ENCODE measurements at regions not wholly inside any gene's neighbourhood (a gene's known extent, or its start where the extent isn't known, plus 50 kb on each side); places are given as distances from the start of the nearest gene placed in this dataset.

- Mint-ChIP-seq H3K4me3 (no peak overlapping the region), H3K36me3 (ENCODE audit: low read depth) (no peaks in the 10 kb centered on the region), H3K4me1 (peaks cover 4% of the 10 kb centered on the region), H3K9me3 (ENCODE audit: low read depth) (no peaks in the 10 kb centered on the region), H3K27me3 (no peaks in the 10 kb centered on the region), H3K27ac (no peak overlapping the region)
- intact Hi-C loops (cut with DNase I, micrococcal nuclease), result loop anchor here in 1 of 2 experiments (10.0 kb wide), 1 partner anchor 50 kb away; no protein-coding TSS in a partner anchor
- DNase-seq (no peak), ATAC-seq (no peak)
- CTCF ChIA-PET, result no interaction called here
- POLR2A ChIA-PET, result no interaction called here
Observed at GRCh38 chrY:15415165-15415564, 890.8 kb downstream of the NLGN4Y start.

- no peak overlapping the region for H3K4me3 Mint-ChIP-seq
- no peak for DNase-seq
- no peaks in the 10 kb centered on the region for H3K36me3 Mint-ChIP-seq (ENCODE audit: low read depth)
- ATAC-seq, result peak; percentile 55
- H3K27me3 Mint-ChIP-seq, result no peaks in the 10 kb centered on the region
- ChIA-PET CTCF (no interaction called here), POLR2A (no interaction called here)
- intact Hi-C loops (cut with DNase I, micrococcal nuclease), result loop anchor here in 1 of 2 experiments (10.0 kb wide), 1 partner anchor 54 kb away; no protein-coding TSS in a partner anchor
- peaks cover 5% of the 10 kb centered on the region for H3K4me1 Mint-ChIP-seq
- H3K27ac Mint-ChIP-seq, result no peak overlapping the region
- no peaks in the 10 kb centered on the region for H3K9me3 Mint-ChIP-seq (ENCODE audit: low read depth)
Observed at GRCh38 chrY:15418613-15419012, 894.3 kb downstream of the NLGN4Y start.

GRCh38 chrY:15424665-15425132, 900.4 kb downstream of the NLGN4Y start:
- ChIA-PET POLR2A (no interaction called here), CTCF (interaction anchor here (1.1 kb wide), 1 partner anchor 17 kb away, joined by 3 read pairs; no protein-coding TSS in a partner anchor)

GRCh38 chrY:15440021-15440695, 915.8 kb downstream of the NLGN4Y start:
- ChIA-PET CTCF (no interaction called here), POLR2A (no interaction called here)
- no peak overlapping the region for H3K4me3 Mint-ChIP-seq
- peaks cover 6% of the 10 kb centered on the region for H3K9me3 Mint-ChIP-seq (ENCODE audit: low read depth)
- intact Hi-C loops (cut with DNase I, micrococcal nuclease), result loop anchor here (2.0 kb wide), 1 partner anchor 17 kb away; no protein-coding TSS in a partner anchor
- peaks cover 3% of the 10 kb centered on the region for H3K36me3 Mint-ChIP-seq (ENCODE audit: low read depth)
- DNase-seq, result no peak
- H3K4me1 Mint-ChIP-seq, result peaks cover 22% of the 10 kb centered on the region
- H3K27me3 Mint-ChIP-seq, result no peaks in the 10 kb centered on the region
- no peak for ATAC-seq
- no peak overlapping the region for H3K27ac Mint-ChIP-seq

More at GRCh38 chrY:15424665-15425132, 900.4 kb downstream of the NLGN4Y start:
- H3K4me1 Mint-ChIP-seq, result peaks cover 23% of the 10 kb centered on the region
- peak overlapping the region; percentile 95 for H3K27ac Mint-ChIP-seq
- DNase-seq (peak; percentile 27), ATAC-seq (peak; percentile 66)
- H3K4me3 Mint-ChIP-seq, result peak overlapping the region; percentile 78
- intact Hi-C loops (cut with DNase I, micrococcal nuclease), result no loop called here
- peaks cover 8% of the 10 kb centered on the region for H3K9me3 Mint-ChIP-seq (ENCODE audit: low read depth)
- H3K36me3 Mint-ChIP-seq (ENCODE audit: low read depth), result peaks cover 1% of the 10 kb centered on the region
- H3K27me3 Mint-ChIP-seq, result no peaks in the 10 kb centered on the region

- no peak for DNase-seq
- Mint-ChIP-seq H3K36me3 (ENCODE audit: low read depth) (peaks cover 3% of the 10 kb centered on the region), H3K4me3 (no peak overlapping the region), H3K27me3 (no peaks in the 10 kb centered on the region), H3K27ac (peak overlapping the region; percentile 76), H3K9me3 (ENCODE audit: low read depth) (peaks cover 6% of the 10 kb centered on the region), H3K4me1 (peaks cover 22% of the 10 kb centered on the region)
- ATAC-seq, result peak; percentile 64
- ChIA-PET POLR2A (no interaction called here), CTCF (no interaction called here)
- intact Hi-C loops (cut with DNase I, micrococcal nuclease), result loop anchor here (2.0 kb wide), 1 partner anchor 16 kb away; no protein-coding TSS in a partner anchor
Observed at GRCh38 chrY:15440696-15441408, 916.5 kb downstream of the NLGN4Y start.

- Mint-ChIP-seq H3K9me3 (ENCODE audit: low read depth) (peaks cover 6% of the 10 kb centered on the region), H3K4me1 (peaks cover 22% of the 10 kb centered on the region), H3K4me3 (no peak overlapping the region), H3K36me3 (ENCODE audit: low read depth) (peaks cover 3% of the 10 kb centered on the region), H3K27ac (no peak overlapping the region), H3K27me3 (no peaks in the 10 kb centered on the region)
- DNase-seq (no peak), ATAC-seq (peak; percentile 73)
- CTCF ChIA-PET, result interaction anchor here (0.8 kb wide), 3 partner anchors 17 to 1691 kb away, joined by 3 to 4 read pairs (median 3); no protein-coding TSS in a partner anchor
- POLR2A ChIA-PET, result no interaction called here
- intact Hi-C loops (cut with DNase I, micrococcal nuclease), result loop anchor here (1.0 to 2.0 kb wide), 2 partner anchors 15 to 93 kb away; no protein-coding TSS in a partner anchor
Observed at GRCh38 chrY:15441878-15442277, 917.5 kb downstream of the NLGN4Y start.

- CTCF ChIA-PET, result no interaction called here
- no peak overlapping the region for H3K27ac Mint-ChIP-seq
- ATAC-seq (no peak), DNase-seq (no peak)
- H3K27me3 Mint-ChIP-seq, result no peaks in the 10 kb centered on the region
- intact Hi-C loops (cut with DNase I, micrococcal nuclease), result no loop called here
- peaks cover 16% of the 10 kb centered on the region for H3K4me1 Mint-ChIP-seq
- H3K36me3 Mint-ChIP-seq (ENCODE audit: low read depth), result no peaks in the 10 kb centered on the region
- no peaks in the 10 kb centered on the region for H3K9me3 Mint-ChIP-seq (ENCODE audit: low read depth)
- POLR2A ChIA-PET, result no interaction called here
- H3K4me3 Mint-ChIP-seq, result no peak overlapping the region
Observed at GRCh38 chrY:15445871-15446270, 921.5 kb downstream of the NLGN4Y start.

- ATAC-seq (no peak), DNase-seq (no peak)
- H3K27ac Mint-ChIP-seq, result no peak overlapping the region
- CTCF ChIA-PET, result no interaction called here
- H3K27me3 Mint-ChIP-seq, result no peaks in the 10 kb centered on the region
- no peaks in the 10 kb centered on the region for H3K36me3 Mint-ChIP-seq (ENCODE audit: low read depth)
- POLR2A ChIA-PET, result no interaction called here
- no peaks in the 10 kb centered on the region for H3K9me3 Mint-ChIP-seq (ENCODE audit: low read depth)
- no peak overlapping the region for H3K4me3 Mint-ChIP-seq
- intact Hi-C loops (cut with DNase I, micrococcal nuclease), result no loop called here
- peaks cover 7% of the 10 kb centered on the region for H3K4me1 Mint-ChIP-seq
Observed at GRCh38 chrY:15446861-15447260, 922.5 kb downstream of the NLGN4Y start.

GRCh38 chrY:15447959-15448358, 923.6 kb downstream of the NLGN4Y start:
- CTCF ChIA-PET, result no interaction called here
- Mint-ChIP-seq H3K36me3 (ENCODE audit: low read depth) (no peaks in the 10 kb centered on the region), H3K4me3 (no peak overlapping the region), H3K9me3 (ENCODE audit: low read depth) (no peaks in the 10 kb centered on the region), H3K4me1 (no peaks in the 10 kb centered on the region), H3K27me3 (peaks cover under 1% of the 10 kb centered on the region), H3K27ac (no peak overlapping the region)
- DNase-seq (no peak), ATAC-seq (no peak)
- intact Hi-C loops (cut with DNase I, micrococcal nuclease), result no loop called here
- POLR2A ChIA-PET, result no interaction called here

GRCh38 chrY:15455133-15455937, 931.0 kb downstream of the NLGN4Y start:
- ChIA-PET POLR2A (no interaction called here), CTCF (no interaction called here)
- H3K27ac Mint-ChIP-seq, result no peak overlapping the region
- H3K4me3 Mint-ChIP-seq, result peak overlapping the region; percentile 69
- peaks cover 2% of the 10 kb centered on the region for H3K27me3 Mint-ChIP-seq
- H3K36me3 Mint-ChIP-seq (ENCODE audit: low read depth), result no peaks in the 10 kb centered on the region
- H3K9me3 Mint-ChIP-seq (ENCODE audit: low read depth), result no peaks in the 10 kb centered on the region
- ATAC-seq, result no peak
- no peak for DNase-seq
- intact Hi-C loops (cut with DNase I, micrococcal nuclease), result loop anchor here (5.0 to 10.0 kb wide), 2 partner anchors 82 to 1111 kb away; no protein-coding TSS in a partner anchor
- peaks cover 13% of the 10 kb centered on the region for H3K4me1 Mint-ChIP-seq

GRCh38 chrY:15455980-15456469, 931.7 kb downstream of the NLGN4Y start:
- peak; percentile 86 for DNase-seq
- H3K4me3 Mint-ChIP-seq, result peak overlapping the region; percentile 69
- intact Hi-C loops (cut with DNase I, micrococcal nuclease), result loop anchor here (2.0 to 10.0 kb wide), 3 partner anchors 15 to 1111 kb away; no protein-coding TSS in a partner anchor
- peaks cover 13% of the 10 kb centered on the region for H3K4me1 Mint-ChIP-seq
- peaks cover 2% of the 10 kb centered on the region for H3K27me3 Mint-ChIP-seq
- no peaks in the 10 kb centered on the region for H3K36me3 Mint-ChIP-seq (ENCODE audit: low read depth)
- ChIA-PET CTCF (no interaction called here), POLR2A (no interaction called here)
- peak overlapping the region; percentile 80 for H3K27ac Mint-ChIP-seq
- H3K9me3 Mint-ChIP-seq (ENCODE audit: low read depth), result no peaks in the 10 kb centered on the region
- peak; percentile 94 for ATAC-seq

Measured in activated CD4-positive, alpha-beta T cell treated with anti-CD3 and anti-CD28 coated beads for 36 hours (primary cell).